Progenitor cell of endocrine pancreas (in vitro differentiated cells): ENCODE measurements at regions not wholly inside any gene's neighbourhood (a gene's known extent, or its start where the extent isn't known, plus 50 kb on each side); places are given as distances from the start of the nearest gene placed in this dataset.
"Not testable (repeated sequence)": the region's sequence is repeated elsewhere in the genome, so short reads cannot be mapped to it uniquely, and the experiment has no call there.

Experiments used
- DNase-seq: peaks from one replicate; pipeline ENCODE4 v3.0.0; 2021; ENCODE audit warnings: low spot score; ENCODE audit not compliant: unreplicated experiment
- H3K27ac Mint-ChIP-seq: 2 replicates; pipeline ENCODE4 v1.8.0; 2021; ENCODE audit warnings: mild to moderate bottlenecking, moderate library complexity, mixed read lengths
- H3K27me3 Mint-ChIP-seq: 2 replicates; pipeline ENCODE4 v1.8.0; 2021; ENCODE audit warnings: mixed read lengths
- H3K36me3 Mint-ChIP-seq: 2 replicates; pipeline ENCODE4 v1.8.0; 2022; ENCODE audit warnings: mixed read lengths; ENCODE audit not compliant: insufficient read depth
- H3K4me1 Mint-ChIP-seq: 2 replicates; pipeline ENCODE4 v1.8.0; 2021; ENCODE audit warnings: low read depth, mixed read lengths
- H3K4me3 Mint-ChIP-seq: 2 replicates; pipeline ENCODE4 v1.8.0; 2021; ENCODE audit warnings: low read depth, mild to moderate bottlenecking, moderate library complexity, mixed read lengths
- H3K9me3 Mint-ChIP-seq: 2 replicates; pipeline ENCODE4 v1.8.0; 2021; ENCODE audit warnings: low read depth, mixed read lengths
- CTCF ChIP-seq: fragments of 200-600 bp; sonication (generic); IDR thresholded peaks from one replicate; pipeline ENCODE4 v1.5.0; 2021; ENCODE audit warnings: antibody characterized with exemption, mild to moderate bottlenecking; ENCODE audit not compliant: unreplicated experiment

GRCh38 chr3:28615971-28616370 lies 267.3 kb upstream of the AZI2 start:
- Mint-ChIP-seq H3K4me3 (no peak overlapping the region), H3K4me1 (peaks cover 2% of the 10 kb centered on the region), H3K27me3 (no peaks in the 10 kb centered on the region), H3K36me3 (no peaks in the 10 kb centered on the region), H3K9me3 (no peaks in the 10 kb centered on the region), H3K27ac (no peak overlapping the region)
- no peak for TF ChIP-seq CTCF
- no peak for DNase-seq

DNA sequence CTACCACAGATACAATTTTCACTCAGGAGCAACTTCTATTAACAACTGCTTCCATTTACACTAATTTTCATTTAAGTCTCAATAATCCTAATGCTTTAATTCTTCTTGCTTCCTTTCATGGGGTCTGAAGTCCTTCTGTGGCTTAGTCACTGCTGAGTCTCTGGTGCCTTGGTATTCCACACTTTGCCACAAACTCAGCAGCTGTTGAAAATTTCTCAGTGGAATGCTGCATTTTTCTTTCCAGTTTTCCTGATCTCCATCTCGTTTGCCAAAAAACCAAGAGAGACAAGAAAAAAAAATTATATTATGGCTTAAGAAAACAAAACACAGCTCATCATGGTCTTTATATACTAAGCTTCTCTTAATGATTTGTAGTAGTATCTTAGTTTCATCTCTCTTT lies 269.2 kb upstream of the AZI2 start:
- no peaks in the 10 kb centered on the region for H3K27me3 Mint-ChIP-seq
- H3K36me3 Mint-ChIP-seq = no peaks in the 10 kb centered on the region
- H3K27ac Mint-ChIP-seq = no peak overlapping the region
- no peak for DNase-seq
- no peak for TF ChIP-seq CTCF
- H3K4me1 Mint-ChIP-seq = peaks cover 4% of the 10 kb centered on the region
- H3K9me3 Mint-ChIP-seq = peaks cover 6% of the 10 kb centered on the region
- no peak overlapping the region for H3K4me3 Mint-ChIP-seq

DNA sequence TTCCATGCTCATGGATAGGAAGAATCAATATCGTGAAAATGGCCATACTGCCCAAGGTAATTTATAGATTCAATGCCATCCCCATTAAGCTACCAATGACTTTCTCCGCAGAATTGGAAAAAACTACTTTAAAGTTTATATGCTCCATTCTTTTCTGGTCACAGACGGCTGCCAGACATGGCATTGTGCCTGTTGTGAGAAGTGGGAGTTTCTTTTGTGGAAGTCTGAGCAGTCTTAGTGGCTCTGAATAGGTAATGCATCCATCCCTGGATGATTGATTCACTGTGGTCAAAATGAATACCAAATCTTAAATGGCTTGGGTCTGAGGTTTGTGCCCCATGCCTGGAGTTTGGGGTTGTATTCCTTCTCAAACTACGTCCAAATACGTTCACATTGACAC lies 274.5 kb upstream of the AZI2 start:
- no peaks in the 10 kb centered on the region for H3K27me3 Mint-ChIP-seq
- no peaks in the 10 kb centered on the region for H3K36me3 Mint-ChIP-seq
- H3K9me3 Mint-ChIP-seq = peaks cover 6% of the 10 kb centered on the region
- no peak overlapping the region for H3K4me3 Mint-ChIP-seq
- H3K4me1 Mint-ChIP-seq = peaks cover 4% of the 10 kb centered on the region
- TF ChIP-seq CTCF = no peak
- DNase-seq = no peak
- no peak overlapping the region for H3K27ac Mint-ChIP-seq

DNA sequence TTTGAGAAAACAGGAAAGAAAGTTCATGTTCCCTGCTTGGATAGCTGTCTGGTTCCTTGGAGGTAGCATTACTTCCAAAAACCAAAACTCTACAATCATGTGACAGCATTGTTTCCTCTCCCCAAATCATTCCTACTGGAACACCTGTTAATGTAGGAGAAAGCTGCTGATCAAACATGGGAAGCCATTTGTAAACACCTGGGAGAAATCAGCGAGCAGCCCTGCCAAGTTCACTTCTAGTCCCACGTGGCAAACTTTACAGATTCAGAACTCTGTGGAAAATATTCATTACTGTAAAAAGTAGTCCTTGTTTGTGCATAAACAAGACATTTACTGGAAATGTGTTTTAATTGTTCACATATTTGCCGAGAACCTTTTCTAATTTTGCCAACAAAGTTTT lies 275.5 kb upstream of the AZI2 start:
- no peaks in the 10 kb centered on the region for H3K36me3 Mint-ChIP-seq
- no peak overlapping the region for H3K27ac Mint-ChIP-seq
- peaks cover 4% of the 10 kb centered on the region for H3K4me1 Mint-ChIP-seq
- no peak for DNase-seq
- no peak overlapping the region for H3K4me3 Mint-ChIP-seq
- H3K9me3 Mint-ChIP-seq = peaks cover 6% of the 10 kb centered on the region
- TF ChIP-seq CTCF = no peak
- no peaks in the 10 kb centered on the region for H3K27me3 Mint-ChIP-seq

DNA sequence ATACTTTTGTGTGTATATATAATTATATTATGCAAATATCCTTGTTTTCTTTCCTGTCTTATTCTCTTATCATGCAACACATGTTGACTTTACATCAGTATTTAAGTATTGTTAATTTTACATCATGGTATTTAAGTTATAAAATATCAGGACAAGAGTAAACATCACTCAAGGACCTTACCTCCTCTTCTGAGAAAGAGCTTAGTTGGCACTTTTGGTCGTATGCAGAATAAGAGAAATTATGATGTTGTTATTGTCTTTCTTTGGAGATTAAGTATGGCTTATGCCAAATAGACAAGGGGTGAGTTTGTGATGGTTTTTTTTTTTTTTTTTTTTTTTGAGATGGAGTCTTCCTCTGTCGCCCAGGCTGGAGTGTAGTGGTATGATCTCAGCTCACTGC lies 279.2 kb upstream of the AZI2 start:
- DNase-seq, H3K4me1 Mint-ChIP-seq, H3K4me3 Mint-ChIP-seq, H3K27ac Mint-ChIP-seq, H3K27me3 Mint-ChIP-seq, H3K36me3 Mint-ChIP-seq, H3K9me3 Mint-ChIP-seq: not testable (repeated sequence)

- no peak for TF ChIP-seq CTCF
- Mint-ChIP-seq H3K36me3 (no peaks in the 10 kb centered on the region), H3K27ac (no peak overlapping the region), H3K4me3 (no peak overlapping the region), H3K9me3 (no peaks in the 10 kb centered on the region), H3K27me3 (no peaks in the 10 kb centered on the region), H3K4me1 (no peaks in the 10 kb centered on the region)
- DNase-seq = no peak
Measured at GRCh38 chr3:28634019-28634418, 285.4 kb upstream of the AZI2 start.
